ENCODE measurements at regions not wholly inside any gene's neighbourhood (a gene's known extent, or its start where the extent isn't known, plus 50 kb on each side); places are given as distances from the start of the nearest gene placed in this dataset.

GRCh38 chr5:68378204-68378820, 162.8 kb downstream of the PIK3R1 start:
- intact Hi-C loops (cut with DNase I; ENCODE audit: low total_unique reads): no loop called here
- Histone ChIP-seq H3K4me3 (no peak overlapping the region), H3K27ac (peak overlapping the region in 3 of 8 donors; percentile 32 to 51 (median 34)), H3K9me3 (no peaks in the 10 kb centered on the region), H3K4me1 (peaks cover 0 to 48% (median 10%) of the 10 kb centered on the region in 6 donors), H3K36me3 (no peaks in the 10 kb centered on the region), H3K27me3 (replicated peaks in 1 of 7) (no peaks in the 10 kb centered on the region)
- TF ChIP-seq POLR2AphosphoS5 (IDR thresholded peaks at IDR 0.05) (no peak), POLR2A (IDR thresholded peaks at IDR 0.05) (no peak), CTCF (IDR thresholded peaks at IDR 0.05 in 8 of 11, conservative IDR thresholded peaks at IDR 0.05 in 3 of 11) (no peak)
- 40 to 64% (median 43%) methylated on average over 3 of the region's 3 CpGs for WGBS, 5 donors
- no peak for DNase-seq

- H3K4me1 ChIP-seq: peaks cover 0 to 49% (median 10%) of the 10 kb centered on the region in 6 donors
- WGBS, 5 donors: 78 to 93% (median 90%) methylated on average over 3 of the region's 3 CpGs
- TF ChIP-seq CTCF (IDR thresholded peaks at IDR 0.05 in 8 of 11, conservative IDR thresholded peaks at IDR 0.05 in 3 of 11) (no peak), POLR2AphosphoS5 (IDR thresholded peaks at IDR 0.05) (no peak), POLR2A (IDR thresholded peaks at IDR 0.05) (no peak)
- intact Hi-C loops (cut with DNase I; ENCODE audit: low total_unique reads): no loop called here
- H3K9me3 ChIP-seq: no peaks in the 10 kb centered on the region
- no peak overlapping the region for H3K27ac ChIP-seq
- H3K4me3 ChIP-seq: no peak overlapping the region
- no peaks in the 10 kb centered on the region for H3K36me3 ChIP-seq
- no peaks in the 10 kb centered on the region for H3K27me3 ChIP-seq (replicated peaks in 1 of 7)
- DNase-seq: no peak
Measured at GRCh38 chr5:68379275-68380036, 163.9 kb downstream of the PIK3R1 start.

- TF ChIP-seq CTCF (IDR thresholded peaks at IDR 0.05 in 8 of 11, conservative IDR thresholded peaks at IDR 0.05 in 3 of 11): no peak
- TF ChIP-seq POLR2A (IDR thresholded peaks at IDR 0.05): no peak
- no peak for TF ChIP-seq POLR2AphosphoS5 (IDR thresholded peaks at IDR 0.05)
- 38 to 46% (median 41%) methylated on average over 2 of the region's 2 CpGs for whole genome bisulfite sequencing, 5 donors
- Histone ChIP-seq H3K36me3 (no peaks in the 10 kb centered on the region), H3K4me1 (peaks cover 0 to 53% (median 10%) of the 10 kb centered on the region in 6 donors), H3K27ac (no peak overlapping the region), H3K4me3 (no peak overlapping the region), H3K9me3 (no peaks in the 10 kb centered on the region), H3K27me3 (replicated peaks in 1 of 7) (no peaks in the 10 kb centered on the region)
- intact Hi-C loops (cut with DNase I; ENCODE audit: low total_unique reads): no loop called here
- DNase-seq: no peak
Measured at GRCh38 chr5:68380078-68380477, 164.5 kb downstream of the PIK3R1 start.

GRCh38 chr5:68381060-68381459, 165.5 kb downstream of the PIK3R1 start:
- Histone ChIP-seq H3K4me1 (peaks cover 0 to 52% (median 10%) of the 10 kb centered on the region in 6 donors), H3K4me3 (no peak overlapping the region), H3K27ac (no peak overlapping the region), H3K9me3 (no peaks in the 10 kb centered on the region), H3K27me3 (replicated peaks in 1 of 7) (no peaks in the 10 kb centered on the region), H3K36me3 (no peaks in the 10 kb centered on the region)
- no peak for DNase-seq
- 55 to 78% (median 56%) methylated on average over 3 of the region's 3 CpGs for WGBS, 5 donors
- intact Hi-C loops (cut with DNase I; ENCODE audit: low total_unique reads): no loop called here
- TF ChIP-seq CTCF (IDR thresholded peaks at IDR 0.05 in 8 of 11, conservative IDR thresholded peaks at IDR 0.05 in 3 of 11) (no peak), POLR2AphosphoS5 (IDR thresholded peaks at IDR 0.05) (no peak), POLR2A (IDR thresholded peaks at IDR 0.05) (no peak)
